Astrocyte of the cerebellum (primary cell): ENCODE measurements at regions not wholly inside any gene's neighbourhood (a gene's known extent, or its start where the extent isn't known, plus 50 kb on each side); places are given as distances from the start of the nearest gene placed in this dataset.

Experiments
- DNase-seq: peaks from one replicate; pipeline ENCODE4 v3.0.0-alpha.2; 2011; ENCODE audit warnings: low read depth
- H3K4me3 ChIP-seq: 2 replicates; pipeline ENCODE4 v1.5.1; 2011; ENCODE audit warnings: mild to moderate bottlenecking, low read depth, low read length, moderate library complexity
- in situ Hi-C: cut with HindIII; loops from 2 replicates; pipeline ENCODE4 v1.10.0; 2017; ENCODE audit warnings: low sequenced_read_pairs
- TF ChIP-seq, protein P1 (sequence below): IDR thresholded peaks from 2 replicates; pipeline ENCODE4 v1.5.1; 2012; ENCODE audit warnings: low read length, low read depth, moderate library complexity, mild to moderate bottlenecking; ENCODE audit errors: missing control alignments

DNA sequence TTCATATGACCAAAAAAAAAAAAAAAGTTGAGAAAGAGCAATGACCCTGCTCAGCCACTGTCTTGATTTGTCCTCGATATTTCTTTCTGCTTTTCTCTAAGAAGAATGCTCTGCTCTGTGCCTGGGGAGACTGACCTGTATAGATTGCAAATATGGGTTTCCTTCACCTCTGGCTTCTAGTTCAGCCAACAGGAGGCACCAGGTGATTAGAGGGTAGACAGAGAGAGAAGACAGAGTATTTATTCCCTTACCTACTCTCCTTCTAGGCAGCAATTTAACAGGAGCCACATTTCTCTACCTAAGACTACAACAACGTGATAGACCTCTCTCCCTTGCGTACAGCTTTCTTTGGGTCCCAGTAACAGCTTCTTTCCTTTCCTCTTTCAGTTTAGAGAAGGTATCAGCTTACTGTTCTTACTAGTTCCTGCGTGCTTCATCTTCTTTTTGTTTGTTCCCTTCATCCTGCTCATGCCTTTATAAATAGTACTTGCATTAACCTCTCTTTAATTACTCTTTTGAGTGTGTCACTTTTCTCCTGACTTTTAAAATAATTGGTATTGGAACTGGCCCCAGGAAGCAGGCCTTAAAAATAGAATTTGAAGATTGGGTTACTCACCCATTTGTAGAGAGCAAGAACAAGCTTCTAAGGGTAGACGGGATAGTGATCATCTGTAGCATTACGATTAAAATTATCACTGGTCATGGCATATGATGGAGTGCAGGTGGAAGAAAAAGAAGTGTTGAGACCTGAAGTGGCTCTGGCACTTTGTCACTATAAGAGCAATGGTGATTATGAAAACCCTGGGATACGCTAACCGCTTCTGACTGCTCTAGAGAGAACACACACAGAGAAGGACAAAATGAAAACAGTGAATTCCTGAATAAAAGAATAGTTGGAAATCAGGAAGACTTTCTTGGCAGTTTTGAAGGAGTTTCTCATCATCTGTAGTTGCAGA, 161.2 kb upstream of the FSTL4 start:
- in situ Hi-C loops, result no loop called here
- no peak overlapping the region for H3K4me3 ChIP-seq
- no peak for DNase-seq
- TF ChIP-seq, protein P1, sequence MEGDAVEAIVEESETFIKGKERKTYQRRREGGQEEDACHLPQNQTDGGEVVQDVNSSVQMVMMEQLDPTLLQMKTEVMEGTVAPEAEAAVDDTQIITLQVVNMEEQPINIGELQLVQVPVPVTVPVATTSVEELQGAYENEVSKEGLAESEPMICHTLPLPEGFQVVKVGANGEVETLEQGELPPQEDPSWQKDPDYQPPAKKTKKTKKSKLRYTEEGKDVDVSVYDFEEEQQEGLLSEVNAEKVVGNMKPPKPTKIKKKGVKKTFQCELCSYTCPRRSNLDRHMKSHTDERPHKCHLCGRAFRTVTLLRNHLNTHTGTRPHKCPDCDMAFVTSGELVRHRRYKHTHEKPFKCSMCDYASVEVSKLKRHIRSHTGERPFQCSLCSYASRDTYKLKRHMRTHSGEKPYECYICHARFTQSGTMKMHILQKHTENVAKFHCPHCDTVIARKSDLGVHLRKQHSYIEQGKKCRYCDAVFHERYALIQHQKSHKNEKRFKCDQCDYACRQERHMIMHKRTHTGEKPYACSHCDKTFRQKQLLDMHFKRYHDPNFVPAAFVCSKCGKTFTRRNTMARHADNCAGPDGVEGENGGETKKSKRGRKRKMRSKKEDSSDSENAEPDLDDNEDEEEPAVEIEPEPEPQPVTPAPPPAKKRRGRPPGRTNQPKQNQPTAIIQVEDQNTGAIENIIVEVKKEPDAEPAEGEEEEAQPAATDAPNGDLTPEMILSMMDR, result no peak

DNA sequence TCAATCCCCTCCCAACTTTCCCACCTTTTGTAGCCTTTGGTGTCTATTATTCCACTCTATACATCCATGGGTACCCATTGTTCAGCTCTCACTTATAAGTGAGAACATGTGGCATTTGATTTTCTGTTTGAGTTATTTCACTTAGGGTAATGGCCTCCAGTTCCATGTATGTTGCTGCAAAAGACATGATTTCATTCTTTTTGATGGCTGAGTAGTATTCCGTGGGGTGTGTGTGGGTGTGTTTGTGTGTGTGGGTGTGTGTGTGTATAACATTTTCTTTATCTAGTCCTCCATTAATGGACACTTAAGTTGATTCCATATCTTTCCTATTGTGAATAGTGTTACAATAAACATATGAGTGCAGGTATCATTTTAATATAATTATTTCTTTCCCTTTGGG, 157.5 kb upstream of the FSTL4 start:
- in situ Hi-C loops, result no loop called here
- no peak overlapping the region for H3K4me3 ChIP-seq
- DNase-seq, result no peak
- TF ChIP-seq, protein P1, result no peak

DNA sequence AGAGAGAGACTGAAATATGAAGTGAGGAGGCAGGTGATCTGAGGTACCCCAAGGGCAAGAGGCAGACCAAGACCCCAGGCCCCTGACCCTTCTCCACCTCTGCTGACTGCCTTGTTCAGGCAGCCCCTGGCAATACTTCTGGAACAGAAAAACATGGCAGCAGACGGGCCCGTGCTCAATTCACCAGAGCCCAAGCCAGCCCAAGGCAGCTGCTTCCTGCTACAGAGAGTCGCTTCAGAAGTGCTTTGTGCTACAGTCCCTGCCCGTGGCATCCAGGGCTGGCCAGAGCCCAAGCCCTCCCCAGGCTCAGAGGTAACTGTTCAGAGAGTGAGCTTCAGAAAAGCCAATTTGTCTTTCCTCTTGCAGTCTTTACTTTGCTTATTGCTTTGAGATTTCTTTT, 151.4 kb upstream of the FSTL4 start:
- DNase-seq, result no peak
- in situ Hi-C loops, result no loop called here
- TF ChIP-seq, protein P1, result no peak
- no peak overlapping the region for H3K4me3 ChIP-seq

DNA sequence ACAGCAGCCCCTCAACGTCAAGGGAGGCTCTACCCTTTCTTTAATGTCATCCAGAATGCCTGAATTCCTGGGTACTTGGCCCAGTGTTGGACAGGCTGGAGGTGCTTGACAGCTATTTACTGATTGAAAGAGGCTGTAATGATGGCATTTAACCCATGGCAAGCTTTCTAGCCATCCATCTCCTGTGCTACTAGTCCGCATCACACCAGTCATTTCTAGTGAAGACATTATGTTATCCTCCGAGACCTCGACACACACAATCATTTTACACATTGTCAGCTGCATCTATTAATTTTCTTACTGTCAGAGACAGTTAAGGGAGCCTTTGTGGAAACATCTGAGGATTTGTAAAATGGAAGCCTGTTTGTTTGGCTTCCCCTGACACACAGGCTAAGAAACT, 149.3 kb upstream of the FSTL4 start:
- no peak for DNase-seq
- H3K4me3 ChIP-seq, result no peak overlapping the region
- TF ChIP-seq, protein P1, result no peak
- in situ Hi-C loops, result no loop called here

DNA sequence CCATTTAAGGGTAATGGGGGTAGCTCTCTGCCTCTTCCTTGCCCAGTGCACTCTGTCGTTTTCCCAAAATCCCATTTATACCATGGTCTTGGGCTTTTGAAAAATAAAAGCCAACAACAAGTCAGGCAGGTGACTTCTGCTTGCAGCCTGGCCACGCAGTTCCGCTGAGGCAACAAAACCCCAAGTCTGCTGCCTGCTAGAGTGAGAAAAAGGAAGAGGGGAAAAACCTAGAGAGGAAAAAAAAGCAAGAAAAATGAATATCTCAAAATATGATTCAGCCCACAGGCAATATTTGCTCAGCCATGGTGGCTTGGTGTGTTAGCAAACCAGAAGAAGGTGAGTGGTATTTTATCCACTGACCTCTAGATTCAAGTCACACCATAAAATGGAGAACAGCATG, 148.2 kb upstream of the FSTL4 start:
- in situ Hi-C loops, result no loop called here

DNA sequence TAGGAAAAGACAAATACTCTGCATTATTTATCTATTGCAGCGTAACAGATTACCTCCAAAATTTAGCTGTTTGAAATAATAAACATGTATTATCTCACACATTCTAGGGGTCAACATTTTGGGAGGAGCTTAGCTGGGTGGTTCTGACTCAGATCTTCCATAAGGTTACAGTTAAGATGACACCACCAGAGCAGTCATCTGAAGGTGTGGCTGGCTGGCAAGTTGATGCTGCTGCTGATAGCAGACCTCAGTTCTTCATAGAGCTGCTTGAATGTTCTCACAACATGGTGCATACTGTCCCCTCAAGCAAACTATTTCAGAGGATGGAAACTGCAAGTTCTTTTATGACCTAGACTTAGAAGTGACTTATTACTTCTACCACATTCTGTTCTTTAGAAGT, 146.3 kb upstream of the FSTL4 start:
- no peak overlapping the region for H3K4me3 ChIP-seq
- in situ Hi-C loops, result no loop called here
- TF ChIP-seq, protein P1, result no peak
- DNase-seq, result no peak

More for the DNA sequence above, 148.2 kb upstream of the FSTL4 start:
- TF ChIP-seq, protein P1, result no peak
- no peak overlapping the region for H3K4me3 ChIP-seq
- no peak for DNase-seq
